Lung (tissue), 11 donors: ENCODE measurements at regions not wholly inside any gene's neighbourhood (a gene's known extent, or its start where the extent isn't known, plus 50 kb on each side); places are given as distances from the start of the nearest gene placed in this dataset.

Experiments
- ATAC-seq: fragments of 200-7000 bp; cut with Tn5 transposase; one replicate; pipeline ENCODE4 v1.9.1; 2020; ENCODE audit warnings: moderate number of reproducible peaks; ENCODE audit not compliant: insufficient read depth, low FRiP score
- DNase-seq, 3 donors: peaks; one replicate each; pipeline ENCODE4 v3.0.0-alpha.2; 2013 to 2017
- H3K27ac ChIP-seq, 2 donors: one replicate each; pipeline ENCODE4 v1.5.1; 2013; ENCODE audit warnings: mild to moderate bottlenecking in 2 of 2, moderate library complexity in 2 of 2, control low read depth in 1 of 2, inconsistent platforms in 1 of 2, low read depth in 1 of 2, low read length in 1 of 2
- H3K27me3 ChIP-seq, 3 donors: one replicate each; pipeline ENCODE4 v1.5.1; 2013; ENCODE audit warnings: low read length in 2 of 3; ENCODE audit not compliant: control insufficient read depth in 3 of 3, insufficient read depth in 3 of 3
- H3K36me3 ChIP-seq, 4 donors: one replicate each; pipeline ENCODE4 v1.5.1; 2013; ENCODE audit warnings: low read length in 4 of 4, mild to moderate bottlenecking in 1 of 4, moderate library complexity in 1 of 4; ENCODE audit not compliant: control insufficient read depth in 4 of 4, insufficient read depth in 4 of 4
- H3K4me1 ChIP-seq, 5 donors: one replicate each; pipeline ENCODE4 v1.5.1; 2013; ENCODE audit warnings: low read length in 5 of 5, mild to moderate bottlenecking in 2 of 5, moderate library complexity in 1 of 5; ENCODE audit not compliant: control insufficient read depth in 5 of 5, insufficient read depth in 5 of 5
- H3K4me3 ChIP-seq: one replicate; pipeline ENCODE4 v1.5.1; 2013; ENCODE audit warnings: mild to moderate bottlenecking, control low read depth, moderate library complexity
- H3K9ac ChIP-seq, 2 donors: one replicate each; pipeline ENCODE4 v1.5.1; 2013; ENCODE audit warnings: low read length in 2 of 2, control low read depth in 1 of 2; ENCODE audit not compliant: insufficient read depth in 1 of 2
- H3K9me3 ChIP-seq, 4 donors: one replicate each; pipeline ENCODE4 v1.5.1; 2013; ENCODE audit warnings: low read length in 3 of 4, mild to moderate bottlenecking in 1 of 4, moderate library complexity in 1 of 4; ENCODE audit not compliant: control insufficient read depth in 4 of 4, insufficient read depth in 3 of 4
- CTCF ChIP-seq: IDR thresholded peaks from 2 replicates; pipeline ENCODE4 v1.5.1; 2012; ENCODE audit warnings: mild to moderate bottlenecking; ENCODE audit errors: control extremely low read depth, extremely low read depth
- WGBS, 2 donors: extraction: QIAGEN DNeasy Blood & Tissue Kit; methylation state at CpG; one replicate each; pipeline ENCODE4 v1.1.7; 2013; 5-methylcytosine and 5-hydroxymethylcytosine counted together
- donor health status: control.
- donor health status: control.
- donor health status: Bipolar disorder and iron deficiency.
- donor health status: healthy.
- donor health status: DM: yes; HTN: yes; CAD: no.

- 81 to 83% methylated on average over 12 of the region's 12 CpGs for WGBS, 2 donors
- Histone ChIP-seq H3K27ac (no peak overlapping the region), H3K27me3 (no peaks in the 10 kb centered on the region), H3K4me1 (no peaks in the 10 kb centered on the region), H3K9ac (no peak overlapping the region), H3K36me3 (no peaks in the 10 kb centered on the region), H3K4me3 (no peak overlapping the region), H3K9me3 (no peaks in the 10 kb centered on the region)
- DNase-seq (no peak), ATAC-seq (no peak)
- no peak for TF ChIP-seq CTCF
Measured at GRCh38 chr6:1001655-1002349, 308.9 kb upstream of the EXOC2 start.

DNA sequence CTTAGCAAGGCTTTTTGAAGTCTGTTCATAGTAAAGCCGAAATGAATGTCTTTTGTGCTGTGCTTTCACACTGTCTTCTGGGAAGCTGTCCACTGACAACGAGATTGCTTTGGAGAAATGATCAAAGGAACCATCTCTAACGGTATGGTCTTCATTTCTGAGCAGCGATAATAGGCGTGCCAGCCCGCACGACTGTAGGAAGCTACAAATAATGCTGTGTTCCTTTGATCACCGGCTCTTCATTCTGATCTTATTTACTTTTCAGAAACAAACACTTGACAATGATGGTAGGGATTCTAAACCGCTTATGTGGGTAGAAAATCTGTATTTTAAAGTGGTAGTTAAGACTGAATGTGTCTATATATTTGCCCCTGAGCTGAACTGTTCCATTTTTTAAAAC is 306.6 kb upstream of the EXOC2 start:
- DNase-seq, result no peak
- WGBS, 2 donors, result 72 to 78% methylated on average over 9 of the region's 9 CpGs
- no peak overlapping the region for H3K4me3 ChIP-seq
- no peaks in the 10 kb centered on the region for H3K4me1 ChIP-seq
- no peaks in the 10 kb centered on the region for H3K27me3 ChIP-seq
- H3K36me3 ChIP-seq, result no peaks in the 10 kb centered on the region
- no peaks in the 10 kb centered on the region for H3K9me3 ChIP-seq
- H3K27ac ChIP-seq, result no peak overlapping the region
- TF ChIP-seq CTCF, result no peak
- no peak for ATAC-seq
- no peak overlapping the region for H3K9ac ChIP-seq

GRCh38 chr6:998551-998950 is 305.6 kb upstream of the EXOC2 start:
- H3K9ac ChIP-seq, result no peak overlapping the region
- H3K36me3 ChIP-seq, result no peaks in the 10 kb centered on the region
- DNase-seq, result no peak
- no peak overlapping the region for H3K27ac ChIP-seq
- H3K27me3 ChIP-seq, result no peaks in the 10 kb centered on the region
- no peak overlapping the region for H3K4me3 ChIP-seq
- no peaks in the 10 kb centered on the region for H3K4me1 ChIP-seq
- no peak for TF ChIP-seq CTCF
- ATAC-seq, result no peak
- no peaks in the 10 kb centered on the region for H3K9me3 ChIP-seq
- 94 to 97% methylated on average over 10 of the region's 10 CpGs for WGBS, 2 donors

- no peaks in the 10 kb centered on the region for H3K36me3 ChIP-seq
- DNase-seq, result no peak
- no peak overlapping the region for H3K4me3 ChIP-seq
- H3K4me1 ChIP-seq, result no peaks in the 10 kb centered on the region
- H3K27ac ChIP-seq, result no peak overlapping the region
- TF ChIP-seq CTCF, result no peak
- no peak overlapping the region for H3K9ac ChIP-seq
- 78 to 85% methylated on average over 9 of the region's 9 CpGs for WGBS, 2 donors
- H3K9me3 ChIP-seq, result peaks cover 0 to 2% (median 0%) of the 10 kb centered on the region in 4 donors
- no peak for ATAC-seq
- H3K27me3 ChIP-seq, result no peaks in the 10 kb centered on the region
Measured at GRCh38 chr6:996271-996852, 303.4 kb upstream of the EXOC2 start.
